Thyroid gland (tissue), 4 donors: ENCODE measurements at regions not wholly inside any gene's neighbourhood (a gene's known extent, or its start where the extent isn't known, plus 50 kb on each side); places are given as distances from the start of the nearest gene placed in this dataset.

Experiments used
- CTCF ChIP-seq, 6 experiments: fragments of 200-600 bp in 3 of 6; fragments of 450-650 bp in 3 of 6; sonication (generic) in 3 of 6; IDR thresholded peaks; one replicate each; pipeline ENCODE4 v1.5.1; 2016 to 2019; ENCODE audit warnings: antibody characterized with exemption in 6 of 6, mild to moderate bottlenecking in 2 of 6, inconsistent platforms in 1 of 6, moderate library complexity in 1 of 6
- POLR2A ChIP-seq, 2 donors: fragments of 450-650 bp; IDR thresholded peaks; one replicate each; pipeline ENCODE4 v1.6.1; 2017; ENCODE audit warnings: antibody characterized with exemption in 2 of 2, mild to moderate bottlenecking in 2 of 2, moderate library complexity in 1 of 2

GRCh38 chr4:33722800-33723516, 2521.4 kb downstream of the ARAP2 start:
- peak in 1 of 6 experiments; percentile 14 for TF ChIP-seq CTCF (IDR thresholded peaks at IDR 0.05)
- no peak for TF ChIP-seq POLR2A (IDR thresholded peaks at IDR 0.05)
